H1 (cell line): ENCODE measurements at regions not wholly inside any gene's neighbourhood (a gene's known extent, or its start where the extent isn't known, plus 50 kb on each side); places are given as distances from the start of the nearest gene placed in this dataset.

Experiments
- CHD1 ChIP-seq: IDR thresholded peaks from 2 replicates; pipeline ENCODE4 v1.6.1; 2012; ENCODE audit warnings: low read depth, low read length, improper control_type of control experiment
- TF ChIP-seq, protein P1 (sequence below): fragments of 300-600 bp; sonication (generic); IDR thresholded peaks from 2 replicates; pipeline ENCODE4 v1.7.1; 2012; ENCODE audit warnings: low read length, moderate library complexity, mild to moderate bottlenecking, inconsistent platforms; ENCODE audit not compliant: insufficient replicate concordance

DNA sequence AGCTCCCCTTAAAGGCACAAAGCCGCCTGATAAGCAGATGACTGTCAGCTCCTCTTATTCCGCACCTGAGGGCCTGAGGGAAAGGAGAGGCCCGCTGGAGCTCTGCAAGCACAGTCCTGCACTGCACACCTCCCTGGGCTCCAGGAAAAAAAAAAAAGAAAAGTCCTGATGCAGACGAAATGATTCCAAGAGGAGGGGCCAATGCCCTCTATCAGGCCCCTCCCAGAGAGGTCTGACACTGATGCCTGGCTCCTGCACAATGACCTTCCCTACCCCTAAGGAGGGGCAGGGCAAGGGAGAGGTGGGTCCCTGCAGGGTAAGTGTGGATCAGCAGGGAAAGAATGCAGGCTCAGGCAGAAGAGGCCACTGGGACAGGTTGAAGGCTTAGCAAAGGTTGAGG is 572.7 kb downstream of the SOX6 start (continued):
- TF ChIP-seq, protein P1, sequence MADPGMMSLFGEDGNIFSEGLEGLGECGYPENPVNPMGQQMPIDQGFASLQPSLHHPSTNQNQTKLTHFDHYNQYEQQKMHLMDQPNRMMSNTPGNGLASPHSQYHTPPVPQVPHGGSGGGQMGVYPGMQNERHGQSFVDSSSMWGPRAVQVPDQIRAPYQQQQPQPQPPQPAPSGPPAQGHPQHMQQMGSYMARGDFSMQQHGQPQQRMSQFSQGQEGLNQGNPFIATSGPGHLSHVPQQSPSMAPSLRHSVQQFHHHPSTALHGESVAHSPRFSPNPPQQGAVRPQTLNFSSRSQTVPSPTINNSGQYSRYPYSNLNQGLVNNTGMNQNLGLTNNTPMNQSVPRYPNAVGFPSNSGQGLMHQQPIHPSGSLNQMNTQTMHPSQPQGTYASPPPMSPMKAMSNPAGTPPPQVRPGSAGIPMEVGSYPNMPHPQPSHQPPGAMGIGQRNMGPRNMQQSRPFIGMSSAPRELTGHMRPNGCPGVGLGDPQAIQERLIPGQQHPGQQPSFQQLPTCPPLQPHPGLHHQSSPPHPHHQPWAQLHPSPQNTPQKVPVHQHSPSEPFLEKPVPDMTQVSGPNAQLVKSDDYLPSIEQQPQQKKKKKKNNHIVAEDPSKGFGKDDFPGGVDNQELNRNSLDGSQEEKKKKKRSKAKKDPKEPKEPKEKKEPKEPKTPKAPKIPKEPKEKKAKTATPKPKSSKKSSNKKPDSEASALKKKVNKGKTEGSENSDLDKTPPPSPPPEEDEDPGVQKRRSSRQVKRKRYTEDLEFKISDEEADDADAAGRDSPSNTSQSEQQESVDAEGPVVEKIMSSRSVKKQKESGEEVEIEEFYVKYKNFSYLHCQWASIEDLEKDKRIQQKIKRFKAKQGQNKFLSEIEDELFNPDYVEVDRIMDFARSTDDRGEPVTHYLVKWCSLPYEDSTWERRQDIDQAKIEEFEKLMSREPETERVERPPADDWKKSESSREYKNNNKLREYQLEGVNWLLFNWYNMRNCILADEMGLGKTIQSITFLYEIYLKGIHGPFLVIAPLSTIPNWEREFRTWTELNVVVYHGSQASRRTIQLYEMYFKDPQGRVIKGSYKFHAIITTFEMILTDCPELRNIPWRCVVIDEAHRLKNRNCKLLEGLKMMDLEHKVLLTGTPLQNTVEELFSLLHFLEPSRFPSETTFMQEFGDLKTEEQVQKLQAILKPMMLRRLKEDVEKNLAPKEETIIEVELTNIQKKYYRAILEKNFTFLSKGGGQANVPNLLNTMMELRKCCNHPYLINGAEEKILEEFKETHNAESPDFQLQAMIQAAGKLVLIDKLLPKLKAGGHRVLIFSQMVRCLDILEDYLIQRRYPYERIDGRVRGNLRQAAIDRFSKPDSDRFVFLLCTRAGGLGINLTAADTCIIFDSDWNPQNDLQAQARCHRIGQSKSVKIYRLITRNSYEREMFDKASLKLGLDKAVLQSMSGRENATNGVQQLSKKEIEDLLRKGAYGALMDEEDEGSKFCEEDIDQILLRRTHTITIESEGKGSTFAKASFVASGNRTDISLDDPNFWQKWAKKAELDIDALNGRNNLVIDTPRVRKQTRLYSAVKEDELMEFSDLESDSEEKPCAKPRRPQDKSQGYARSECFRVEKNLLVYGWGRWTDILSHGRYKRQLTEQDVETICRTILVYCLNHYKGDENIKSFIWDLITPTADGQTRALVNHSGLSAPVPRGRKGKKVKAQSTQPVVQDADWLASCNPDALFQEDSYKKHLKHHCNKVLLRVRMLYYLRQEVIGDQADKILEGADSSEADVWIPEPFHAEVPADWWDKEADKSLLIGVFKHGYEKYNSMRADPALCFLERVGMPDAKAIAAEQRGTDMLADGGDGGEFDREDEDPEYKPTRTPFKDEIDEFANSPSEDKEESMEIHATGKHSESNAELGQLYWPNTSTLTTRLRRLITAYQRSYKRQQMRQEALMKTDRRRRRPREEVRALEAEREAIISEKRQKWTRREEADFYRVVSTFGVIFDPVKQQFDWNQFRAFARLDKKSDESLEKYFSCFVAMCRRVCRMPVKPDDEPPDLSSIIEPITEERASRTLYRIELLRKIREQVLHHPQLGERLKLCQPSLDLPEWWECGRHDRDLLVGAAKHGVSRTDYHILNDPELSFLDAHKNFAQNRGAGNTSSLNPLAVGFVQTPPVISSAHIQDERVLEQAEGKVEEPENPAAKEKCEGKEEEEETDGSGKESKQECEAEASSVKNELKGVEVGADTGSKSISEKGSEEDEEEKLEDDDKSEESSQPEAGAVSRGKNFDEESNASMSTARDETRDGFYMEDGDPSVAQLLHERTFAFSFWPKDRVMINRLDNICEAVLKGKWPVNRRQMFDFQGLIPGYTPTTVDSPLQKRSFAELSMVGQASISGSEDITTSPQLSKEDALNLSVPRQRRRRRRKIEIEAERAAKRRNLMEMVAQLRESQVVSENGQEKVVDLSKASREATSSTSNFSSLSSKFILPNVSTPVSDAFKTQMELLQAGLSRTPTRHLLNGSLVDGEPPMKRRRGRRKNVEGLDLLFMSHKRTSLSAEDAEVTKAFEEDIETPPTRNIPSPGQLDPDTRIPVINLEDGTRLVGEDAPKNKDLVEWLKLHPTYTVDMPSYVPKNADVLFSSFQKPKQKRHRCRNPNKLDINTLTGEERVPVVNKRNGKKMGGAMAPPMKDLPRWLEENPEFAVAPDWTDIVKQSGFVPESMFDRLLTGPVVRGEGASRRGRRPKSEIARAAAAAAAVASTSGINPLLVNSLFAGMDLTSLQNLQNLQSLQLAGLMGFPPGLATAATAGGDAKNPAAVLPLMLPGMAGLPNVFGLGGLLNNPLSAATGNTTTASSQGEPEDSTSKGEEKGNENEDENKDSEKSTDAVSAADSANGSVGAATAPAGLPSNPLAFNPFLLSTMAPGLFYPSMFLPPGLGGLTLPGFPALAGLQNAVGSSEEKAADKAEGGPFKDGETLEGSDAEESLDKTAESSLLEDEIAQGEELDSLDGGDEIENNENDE = no peak
- TF ChIP-seq CHD1 = no peak
